ENCODE measurements at regions not wholly inside any gene's neighbourhood (a gene's known extent, or its start where the extent isn't known, plus 50 kb on each side); places are given as distances from the start of the nearest gene placed in this dataset.

DNA sequence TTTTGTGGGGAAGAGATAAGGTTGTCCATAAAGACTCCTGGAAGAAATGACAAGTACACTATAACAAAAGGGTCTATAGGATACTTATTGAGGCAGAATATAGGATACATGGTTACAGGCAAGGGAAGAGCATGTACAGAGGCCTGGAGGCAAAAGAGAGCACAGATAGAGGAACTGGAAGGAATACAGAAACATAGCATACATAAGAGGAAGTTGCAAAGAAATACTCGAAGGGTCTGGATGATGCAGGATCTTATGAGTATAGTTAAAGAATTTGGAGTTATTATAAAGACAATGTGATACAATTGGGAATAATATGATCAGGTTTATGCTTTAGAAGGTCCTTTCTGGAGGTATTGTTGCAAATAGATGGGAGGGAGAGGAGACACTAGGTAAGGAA lies 592.7 kb upstream of the POU3F2 start:
- Histone ChIP-seq H4K20me1 (ENCODE audit: control insufficient read depth, insufficient read depth) (no peaks in the 10 kb centered on the region), H3K27me3 (replicated peaks in 1 of 2; ENCODE audit: control insufficient read depth in 2 of 2, insufficient read depth in 2 of 2, low read length in 1 of 2) (no peaks in the 10 kb centered on the region), H3K4me2 (ENCODE audit: control insufficient read depth, insufficient read depth) (no peak overlapping the region), H3K9ac (ENCODE audit: control insufficient read depth, insufficient read depth, low read length) (no peak overlapping the region), H2AFZ (ENCODE audit: control insufficient read depth, low read depth, low read length) (no peak overlapping the region), H3K9me3 (replicated peaks; ENCODE audit: control insufficient read depth, insufficient read depth, low read length) (no peaks in the 10 kb centered on the region), H3K4me1 (ENCODE audit: control insufficient read depth, insufficient read depth, low read length) (no peaks in the 10 kb centered on the region), H3K4me3 (no peak overlapping the region), H3K36me3 (ENCODE audit: control insufficient read depth in 2 of 2, insufficient read depth in 2 of 2, low read length in 1 of 2) (no peaks in the 10 kb centered on the region), H3K27ac (ENCODE audit: control insufficient read depth, insufficient read depth) (no peak overlapping the region), H3K79me2 (ENCODE audit: control insufficient read depth, insufficient read depth, low read length) (no peaks in the 10 kb centered on the region)
- in situ Hi-C loops (cut with MboI) (no loop called here), intact Hi-C loops (cut with micrococcal nuclease; ENCODE audit: unreplicated experiment) (no loop called here)
- TF ChIP-seq ESRRA (IDR thresholded peaks at IDR 0.05; ENCODE audit: low read length) (no peak), SKIL (IDR thresholded peaks at IDR 0.05; ENCODE audit: low read depth, poor library complexity, severe bottlenecking) (no peak), ZZZ3 (IDR thresholded peaks at IDR 0.05; ENCODE audit: control insufficient read depth, insufficient read length, low read depth) (no peak), SUZ12 (IDR thresholded peaks at IDR 0.05; ENCODE audit: unreplicated experiment) (no peak), NFYB (IDR thresholded peaks at IDR 0.05; ENCODE audit: insufficient read depth, low read depth, low read length) (no peak)
- WGBS (ENCODE audit: insufficient coverage, insufficient replicate concordance, low lambda C conversion rate, missing lambda C conversion rate): 0% methylated on average over 1 of the region's 1 CpG
- ChIA-PET RAD21 (ENCODE audit: unreplicated experiment) (no interaction called here), CTCF (no interaction called here), POLR2A (no interaction called here), SMC1A (ENCODE audit: uncharacterized antibody, unreplicated experiment) (no interaction called here)
- ATAC-seq (no peak), DNase-seq (ENCODE audit: low read depth, low spot score) (no peak), FAIRE-seq (no peak)
- no TSS peak for BruUV-seq (replicated peaks)

DNA sequence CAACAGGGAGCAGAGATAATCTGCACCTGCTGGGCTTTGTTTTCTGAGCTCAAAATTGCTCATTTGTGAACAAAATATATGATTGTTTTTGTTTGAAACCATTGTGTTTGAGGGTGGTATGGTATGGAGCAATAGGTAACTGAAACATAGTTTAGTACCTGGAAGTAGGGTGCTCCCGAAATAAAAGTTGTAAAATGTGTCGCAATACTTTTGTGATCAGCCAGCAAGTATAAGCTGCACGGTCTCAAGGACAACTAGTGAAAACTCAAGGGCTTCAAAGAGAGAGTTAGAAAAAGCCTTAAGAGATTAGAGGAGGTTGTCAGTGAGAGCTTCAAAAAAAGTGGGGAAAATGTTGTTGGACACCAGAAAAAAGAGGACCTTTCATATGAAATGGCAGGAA lies 579.8 kb upstream of the POU3F2 start:
- 18% methylated on average over 3 of the region's 3 CpGs for WGBS (ENCODE audit: insufficient coverage, insufficient replicate concordance, low lambda C conversion rate, missing lambda C conversion rate)

More for the DNA sequence above, 579.8 kb upstream of the POU3F2 start:
- ChIA-PET CTCF (no interaction called here), SMC1A (ENCODE audit: uncharacterized antibody, unreplicated experiment) (interaction anchor here (0.8 kb wide), 1 partner anchor 18 kb away, joined by 3 read pairs; no protein-coding TSS in a partner anchor), POLR2A (no interaction called here), RAD21 (ENCODE audit: unreplicated experiment) (no interaction called here)
- no peak for FAIRE-seq
- no peak overlapping the region for H3K27ac ChIP-seq (ENCODE audit: control insufficient read depth, insufficient read depth)
- no peaks in the 10 kb centered on the region for H3K27me3 ChIP-seq (replicated peaks in 1 of 2; ENCODE audit: control insufficient read depth in 2 of 2, insufficient read depth in 2 of 2, low read length in 1 of 2)
- H2AFZ ChIP-seq (ENCODE audit: control insufficient read depth, low read depth, low read length): no peak overlapping the region
- no peak overlapping the region for H3K4me3 ChIP-seq
- H3K9me3 ChIP-seq (replicated peaks; ENCODE audit: control insufficient read depth, insufficient read depth, low read length): no peaks in the 10 kb centered on the region
- intact Hi-C loops (cut with micrococcal nuclease; ENCODE audit: unreplicated experiment): no loop called here
- H4K20me1 ChIP-seq (ENCODE audit: control insufficient read depth, insufficient read depth): no peaks in the 10 kb centered on the region
- no peak for ATAC-seq
- no peaks in the 10 kb centered on the region for H3K36me3 ChIP-seq (ENCODE audit: control insufficient read depth in 2 of 2, insufficient read depth in 2 of 2, low read length in 1 of 2)
- no peaks in the 10 kb centered on the region for H3K79me2 ChIP-seq (ENCODE audit: control insufficient read depth, insufficient read depth, low read length)
- H3K9ac ChIP-seq (ENCODE audit: control insufficient read depth, insufficient read depth, low read length): no peak overlapping the region
- DNase-seq (ENCODE audit: low read depth, low spot score): no peak
- no TSS peak for BruUV-seq (replicated peaks)
- no peaks in the 10 kb centered on the region for H3K4me1 ChIP-seq (ENCODE audit: control insufficient read depth, insufficient read depth, low read length)
- in situ Hi-C loops (cut with MboI): no loop called here
- H3K4me2 ChIP-seq (ENCODE audit: control insufficient read depth, insufficient read depth): no peak overlapping the region
- TF ChIP-seq BHLHE40 (IDR thresholded peaks at IDR 0.05; ENCODE audit: borderline replicate concordance in 1 of 2, low read depth in 2 of 2, low read length in 1 of 2) (no peak), CHD1 (IDR thresholded peaks at IDR 0.05; ENCODE audit: low read depth, low read length) (no peak), ZNF274 (IDR thresholded peaks at IDR 0.05; ENCODE audit: insufficient read depth, insufficient read length) (no peak), SPI1 (IDR thresholded peaks at IDR 0.05; ENCODE audit: borderline replicate concordance, insufficient read depth, low read depth, low read length) (no peak), ZNF384 (IDR thresholded peaks at IDR 0.05; ENCODE audit: borderline replicate concordance, low read depth, low read length) (no peak), NR2F1 (conservative IDR thresholded peaks at IDR 0.05) (no peak), LARP7 (IDR thresholded peaks at IDR 0.05) (no peak), TCF7 (IDR thresholded peaks at IDR 0.05; ENCODE audit: borderline replicate concordance) (no peak), SMAD1 (IDR thresholded peaks at IDR 0.05; ENCODE audit: low read depth, partially characterized antibody) (no peak), RAD51 (IDR thresholded peaks at IDR 0.05) (no peak)
- TF ChIP-seq, protein P1, sequence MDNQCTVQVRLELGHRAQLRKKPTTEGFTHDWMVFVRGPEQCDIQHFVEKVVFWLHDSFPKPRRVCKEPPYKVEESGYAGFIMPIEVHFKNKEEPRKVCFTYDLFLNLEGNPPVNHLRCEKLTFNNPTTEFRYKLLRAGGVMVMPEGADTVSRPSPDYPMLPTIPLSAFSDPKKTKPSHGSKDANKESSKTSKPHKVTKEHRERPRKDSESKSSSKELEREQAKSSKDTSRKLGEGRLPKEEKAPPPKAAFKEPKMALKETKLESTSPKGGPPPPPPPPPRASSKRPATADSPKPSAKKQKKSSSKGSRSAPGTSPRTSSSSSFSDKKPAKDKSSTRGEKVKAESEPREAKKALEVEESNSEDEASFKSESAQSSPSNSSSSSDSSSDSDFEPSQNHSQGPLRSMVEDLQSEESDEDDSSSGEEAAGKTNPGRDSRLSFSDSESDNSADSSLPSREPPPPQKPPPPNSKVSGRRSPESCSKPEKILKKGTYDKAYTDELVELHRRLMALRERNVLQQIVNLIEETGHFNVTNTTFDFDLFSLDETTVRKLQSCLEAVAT (IDR thresholded peaks at IDR 0.05): no peak

Measured in GM12878 (cell line).